Hematopoietic multipotent progenitor cell treated with erythropoietin and hydrocortisone succinate and interleukin-3 and kit ligand, for 17 days (in vitro differentiated cells): ENCODE measurements at regions not wholly inside any gene's neighbourhood (a gene's known extent, or its start where the extent isn't known, plus 50 kb on each side); places are given as distances from the start of the nearest gene placed in this dataset.
"Not testable (repeated sequence)": the region's sequence is repeated elsewhere in the genome, so short reads cannot be mapped to it uniquely, and the experiment has no call there.

Source experiments
- DNase-seq: peaks from one replicate; pipeline ENCODE4 v3.0.0-alpha.2; 2015; ENCODE audit warnings: low spot score

GRCh38 chr5:66417781-66418180, 178.4 kb upstream of the MAST4 start:
- no peak for DNase-seq

- no peak for DNase-seq
Observed at GRCh38 chr5:66423484-66423883, 172.7 kb upstream of the MAST4 start.

GRCh38 chr5:66425842-66426241, 170.4 kb upstream of the MAST4 start:
- no peak for DNase-seq

- no peak for DNase-seq
Observed at GRCh38 chr5:66426259-66427138, 169.7 kb upstream of the MAST4 start.

GRCh38 chr5:66427139-66427442, 169.1 kb upstream of the MAST4 start:
- no peak for DNase-seq

GRCh38 chr5:66436721-66437120, 159.5 kb upstream of the MAST4 start:
- no peak for DNase-seq

GRCh38 chr5:66438087-66438486, 158.1 kb upstream of the MAST4 start:
- DNase-seq: no peak

- no peak for DNase-seq
Observed at GRCh38 chr5:66438696-66439095, 157.5 kb upstream of the MAST4 start.

- DNase-seq: no peak
Observed at GRCh38 chr5:66440202-66440680, 156.0 kb upstream of the MAST4 start.

GRCh38 chr5:66441351-66441750, 154.8 kb upstream of the MAST4 start:
- no peak for DNase-seq

- DNase-seq: no peak
Observed at GRCh38 chr5:66442951-66443445, 153.2 kb upstream of the MAST4 start.

GRCh38 chr5:66443462-66444130, 152.6 kb upstream of the MAST4 start:
- no peak for DNase-seq

GRCh38 chr5:66448070-66448469, 148.1 kb upstream of the MAST4 start:
- DNase-seq: not testable (repeated sequence)

- no peak for DNase-seq
Observed at GRCh38 chr5:66450237-66450636, 146.0 kb upstream of the MAST4 start.

GRCh38 chr5:66450988-66451387, 145.2 kb upstream of the MAST4 start:
- DNase-seq: no peak

GRCh38 chr5:66452109-66452508, 144.1 kb upstream of the MAST4 start:
- DNase-seq: no peak

GRCh38 chr5:66454186-66455078, 141.8 kb upstream of the MAST4 start:
- no peak for DNase-seq

GRCh38 chr5:66459728-66460127, 136.5 kb upstream of the MAST4 start:
- DNase-seq: no peak

- no peak for DNase-seq
Observed at GRCh38 chr5:66467564-66467963, 128.6 kb upstream of the MAST4 start.

GRCh38 chr5:66469684-66470083, 126.5 kb upstream of the MAST4 start:
- no peak for DNase-seq

- DNase-seq: no peak
Observed at GRCh38 chr5:66472010-66472409, 124.2 kb upstream of the MAST4 start.

- DNase-seq: no peak
Observed at GRCh38 chr5:66475731-66476130, 120.5 kb upstream of the MAST4 start.
